Stomach (tissue), 8 donors: ENCODE measurements at regions not wholly inside any gene's neighbourhood (a gene's known extent, or its start where the extent isn't known, plus 50 kb on each side); places are given as distances from the start of the nearest gene placed in this dataset.

Experiments used
- DNase-seq, 2 donors: peaks; one replicate each; pipeline versions ENCODE4 v3.0.0 to v3.0.0-alpha.2; 2013 to 2019
- H3K27ac ChIP-seq, 5 donors: fragments of 200-600 bp in 4 of 5; sonication (generic) in 4 of 5; one replicate each; pipeline ENCODE4 v1.5.1; 2013 to 2019; ENCODE audit warnings: mild to moderate bottlenecking in 1 of 5, moderate library complexity in 1 of 5
- H3K27me3 ChIP-seq, 3 donors: fragments of 200-600 bp; sonication (generic); one replicate each; pipeline ENCODE4 v1.5.1; 2017 to 2019; ENCODE audit warnings: mixed run types in 1 of 3
- H3K36me3 ChIP-seq, 4 donors: fragments of 200-600 bp; sonication (generic); 1 replicate in 3 of 4; 2 replicates in 1 of 4; pipeline ENCODE4 v1.5.1; 2016 to 2019
- H3K4me1 ChIP-seq, 4 donors: fragments of 200-600 bp; sonication (generic); one replicate each; pipeline ENCODE4 v1.5.1; 2016 to 2019
- H3K4me3 ChIP-seq, 4 donors: fragments of 200-600 bp; sonication (generic) in 3 of 4; one replicate each; pipeline ENCODE4 v1.5.1; 2016 to 2019; ENCODE audit warnings: mild to moderate bottlenecking in 1 of 4
- H3K9me3 ChIP-seq, 4 donors: fragments of 200-600 bp; sonication (generic); one replicate each; pipeline ENCODE4 v1.5.1; 2016 to 2019
- CTCF ChIP-seq, 7 experiments: fragments of 450-650 bp in 4 of 7; fragments of 200-600 bp in 3 of 7; sonication (generic) in 3 of 7; IDR thresholded peaks; one replicate each; pipeline ENCODE4 v1.5.1; 2016 to 2019; ENCODE audit warnings: antibody characterized with exemption in 7 of 7, control low read depth in 2 of 7, mild to moderate bottlenecking in 1 of 7
- EP300 ChIP-seq: sonication (generic); formaldehyde crosslinking; IDR thresholded peaks from one replicate; pipeline ENCODE4 v1.6.1; 2017; ENCODE audit warnings: antibody characterized with exemption
- POLR2A ChIP-seq, 4 donors: fragments of 450-650 bp; IDR thresholded peaks; one replicate each; pipeline ENCODE4 v1.6.1; 2016; ENCODE audit warnings: antibody characterized with exemption in 4 of 4, control low read depth in 2 of 4, mild to moderate bottlenecking in 1 of 4, moderate library complexity in 1 of 4
- POLR2AphosphoS5 ChIP-seq, 3 donors: sonication (generic); formaldehyde crosslinking; IDR thresholded peaks; one replicate each; pipeline ENCODE4 v1.6.1; 2016; ENCODE audit warnings: antibody characterized with exemption in 3 of 3
- WGBS, 5 donors: extraction: QIAGEN DNeasy Blood & Tissue Kit in 3 of 5; methylation state at CpG; one replicate each; pipeline versions ENCODE4 v1.1.5 to v1.1.7; 2013 to 2018; 5-methylcytosine and 5-hydroxymethylcytosine counted together
- intact Hi-C: fragments of 100-400 bp; cut with DNase I; formaldehyde crosslinking; loops from one replicate; pipeline ENCODE4 v1.15.1; 2023; ENCODE audit warnings: low total_unique reads
- donor health status: healthy with polysubstance abuse.
- donor health status: Bipolar disorder and iron deficiency.
- donor health status: healthy.

- no peaks in the 10 kb centered on the region for H3K4me1 ChIP-seq
- no peak overlapping the region for H3K4me3 ChIP-seq
- H3K9me3 ChIP-seq = no peaks in the 10 kb centered on the region
- intact Hi-C loops = no loop called here
- 83 to 100% (median 93%) methylated on average over 2 of the region's 2 CpGs for WGBS, 5 donors
- no peak for DNase-seq
- H3K27me3 ChIP-seq = no peaks in the 10 kb centered on the region
- no peak for TF ChIP-seq POLR2AphosphoS5 (IDR thresholded peaks at IDR 0.05)
- no peak for TF ChIP-seq POLR2A (IDR thresholded peaks at IDR 0.05)
- TF ChIP-seq CTCF (IDR thresholded peaks at IDR 0.05) = no peak
- no peak for TF ChIP-seq EP300
- no peaks in the 10 kb centered on the region for H3K36me3 ChIP-seq
- H3K27ac ChIP-seq = no peak overlapping the region
Observed at GRCh38 chr3:103953796-103954195, 1412.9 kb upstream of the ALCAM start.

DNA sequence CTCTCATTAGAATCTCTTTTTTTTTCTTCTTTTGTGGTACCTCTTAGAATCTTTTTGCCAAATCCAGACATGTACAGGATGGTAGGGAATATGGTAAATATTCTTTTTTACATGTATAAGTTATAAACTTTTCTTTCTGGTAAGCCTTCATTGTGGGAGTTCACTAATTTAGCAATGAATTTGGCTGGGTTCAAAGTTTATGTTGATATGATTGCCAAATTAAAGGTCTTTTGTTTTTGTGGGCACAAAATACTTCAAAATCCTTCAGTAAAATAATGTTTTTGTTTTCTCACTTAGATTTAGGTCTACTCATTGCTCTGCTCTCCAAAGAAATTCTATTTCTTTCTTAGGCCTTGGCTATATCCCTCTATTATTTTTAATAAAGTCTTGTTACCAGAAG lies 1405.9 kb upstream of the ALCAM start:
- no peak for TF ChIP-seq POLR2A (IDR thresholded peaks at IDR 0.05)
- TF ChIP-seq CTCF (IDR thresholded peaks at IDR 0.05) = no peak
- no peak for TF ChIP-seq POLR2AphosphoS5 (IDR thresholded peaks at IDR 0.05)
- no peak for TF ChIP-seq EP300
- Histone ChIP-seq H3K27ac (no peak overlapping the region), H3K4me3 (no peak overlapping the region), H3K4me1 (no peaks in the 10 kb centered on the region), H3K9me3 (peaks cover 0 to 5% (median 0%) of the 10 kb centered on the region in 4 donors), H3K36me3 (no peaks in the 10 kb centered on the region), H3K27me3 (no peaks in the 10 kb centered on the region)
- DNase-seq = no peak
- intact Hi-C loops = no loop called here

GRCh38 chr3:103963599-103963998 lies 1403.1 kb upstream of the ALCAM start:
- intact Hi-C loops = no loop called here
- Histone ChIP-seq H3K4me3 (no peak overlapping the region), H3K36me3 (no peaks in the 10 kb centered on the region), H3K9me3 (peaks cover 0 to 16% (median 0%) of the 10 kb centered on the region in 4 donors), H3K4me1 (no peaks in the 10 kb centered on the region), H3K27me3 (no peaks in the 10 kb centered on the region), H3K27ac (no peak overlapping the region)
- TF ChIP-seq CTCF (IDR thresholded peaks at IDR 0.05) (no peak), EP300 (no peak), POLR2A (IDR thresholded peaks at IDR 0.05) (no peak), POLR2AphosphoS5 (IDR thresholded peaks at IDR 0.05) (no peak)
- WGBS, 5 donors = 13 to 24% (median 20%) methylated on average over 2 of the region's 2 CpGs
- DNase-seq = no peak

DNA sequence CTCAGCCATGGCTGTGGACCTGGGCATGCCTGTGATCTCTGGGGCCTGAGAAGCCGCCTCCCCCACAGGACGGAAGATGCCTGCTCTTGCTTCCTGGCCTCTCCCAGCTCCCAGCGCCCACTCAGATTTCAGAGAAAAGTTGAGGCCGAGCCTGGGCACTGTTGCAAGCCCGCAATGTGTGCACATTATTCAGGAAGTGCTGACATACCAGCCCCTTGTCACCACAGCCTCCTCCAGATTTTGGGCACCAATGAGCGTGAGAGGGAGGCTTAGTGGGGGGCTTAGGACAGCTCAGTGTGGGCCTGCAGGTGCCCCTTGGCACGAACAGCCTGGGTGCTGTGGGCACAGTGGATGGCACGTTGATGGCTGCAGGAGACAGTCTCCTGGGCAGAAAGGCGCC lies 1400.9 kb upstream of the ALCAM start:
- intact Hi-C loops = no loop called here
- no peaks in the 10 kb centered on the region for H3K4me1 ChIP-seq
- no peak for TF ChIP-seq EP300
- TF ChIP-seq CTCF (IDR thresholded peaks at IDR 0.05) = no peak
- TF ChIP-seq POLR2A (IDR thresholded peaks at IDR 0.05) = no peak
- no peak for TF ChIP-seq POLR2AphosphoS5 (IDR thresholded peaks at IDR 0.05)
- no peaks in the 10 kb centered on the region for H3K27me3 ChIP-seq
- H3K36me3 ChIP-seq = no peaks in the 10 kb centered on the region
- H3K27ac ChIP-seq = no peak overlapping the region
- no peak overlapping the region for H3K4me3 ChIP-seq
- WGBS, 5 donors = 86 to 95% (median 89%) methylated on average over 3 to 9 of the region's 9 CpGs
- no peak for DNase-seq
- H3K9me3 ChIP-seq = peaks cover 0 to 16% (median 0%) of the 10 kb centered on the region in 4 donors
